Motor neuron (in vitro differentiated cells): ENCODE measurements at regions not wholly inside any gene's neighbourhood (a gene's known extent, or its start where the extent isn't known, plus 50 kb on each side); places are given as distances from the start of the nearest gene placed in this dataset.
A peak's percentile ranks its signal among the peaks of the same experiment; 100 is the strongest.

ENCODE experiments used
- ATAC-seq, 8 experiments: fragments of 200-7000 bp; cut with Tn5 transposase; replicated peaks in 6 of 8; 2 replicates each; pipeline ENCODE4 v1.8.0; 2021; ENCODE audit warnings: mild to moderate bottlenecking in 8 of 8, moderate library complexity in 8 of 8
- H3K27ac ChIP-seq, 2 donors: fragments of 250-450 bp; sonication (Bioruptor Pico); 2 replicates each; pipeline ENCODE4 v1.9.0; 2021; ENCODE audit warnings: antibody characterized with exemption in 2 of 2, mild to moderate bottlenecking in 2 of 2, moderate library complexity in 1 of 2
- H3K4me1 ChIP-seq, 2 donors: fragments of 250-450 bp; sonication (Bioruptor Pico); replicated peaks in 1 of 2; 2 replicates each; pipeline ENCODE4 v1.6.1; 2021; ENCODE audit warnings: antibody characterized with exemption in 2 of 2, mild to moderate bottlenecking in 2 of 2, moderate library complexity in 1 of 2
- H3K4me3 ChIP-seq, 5 donors: fragments of 250-450 bp; sonication (Bioruptor Pico); 2 replicates each; pipeline ENCODE4 v1.9.0; 2021; ENCODE audit warnings: antibody characterized with exemption in 5 of 5, mild to moderate bottlenecking in 5 of 5, moderate library complexity in 4 of 5
- WGBS, 10 experiments: fragments of 450-650 bp; shearing (Covaris generic); methylation state at CpG; one replicate each; pipeline ENCODE4 v1.0.0; 2022; 5-methylcytosine and 5-hydroxymethylcytosine counted together
- in situ Hi-C, 9 experiments: fragments of 400-800 bp; cut with MboI; loops; one replicate each; pipeline ENCODE4 v1.15.0; 2021; ENCODE audit warnings: low sequenced_read_pairs in 9 of 9, low pct_unique_long_range_greater_than_20kb in 2 of 9; ENCODE audit not compliant: unreplicated experiment in 9 of 9

GRCh38 chr20:23257106-23257761 lies 93.4 kb upstream of the NXT1 start:
- H3K27ac ChIP-seq, result peak overlapping the region in 1 of 2 donors; percentile 54

GRCh38 chr20:23255716-23256385 lies 94.7 kb upstream of the NXT1 start:
- in situ Hi-C loops, result no loop called here
- peaks cover 15 to 34% of the 10 kb centered on the region in 2 donors for H3K4me1 ChIP-seq
- 0 to 80% (median 45%) methylated on average over 1 to 4 of the region's 6 CpGs; no CpG with 5 or more reads in 4 of the 10 experiments for WGBS, 10 experiments
- peak in 6 of 8 experiments; percentile 16 to 79 (median 19) for ATAC-seq
- no peak overlapping the region for H3K4me3 ChIP-seq
- H3K27ac ChIP-seq, result no peak overlapping the region

More at GRCh38 chr20:23257106-23257761, 93.4 kb upstream of the NXT1 start:
- Histone ChIP-seq H3K4me3 (no peak overlapping the region), H3K4me1 (peaks cover 15 to 34% of the 10 kb centered on the region in 2 donors)
- ATAC-seq, result peak in 2 of 8 experiments; percentile 16 to 29
- in situ Hi-C loops, result no loop called here
- 40 to 96% (median 89%) methylated on average over 1 to 4 of the region's 12 CpGs; no CpG with 5 or more reads in 7 of the 10 experiments for WGBS, 10 experiments

GRCh38 chr20:23255106-23255505 lies 95.5 kb upstream of the NXT1 start:
- Histone ChIP-seq H3K4me1 (peaks cover 15 to 34% of the 10 kb centered on the region in 2 donors), H3K27ac (no peak overlapping the region), H3K4me3 (no peak overlapping the region)
- WGBS, 10 experiments, result 64 to 83% (median 74%) methylated on average over 1 to 6 of the region's 6 CpGs; no CpG with 5 or more reads in 3 of the 10 experiments
- in situ Hi-C loops, result no loop called here
- ATAC-seq, result no peak

GRCh38 chr20:23254505-23254904 lies 96.1 kb upstream of the NXT1 start:
- in situ Hi-C loops, result no loop called here
- H3K4me1 ChIP-seq, result peaks cover 15 to 34% of the 10 kb centered on the region in 2 donors
- H3K27ac ChIP-seq, result no peak overlapping the region
- ATAC-seq, result no peak
- no peak overlapping the region for H3K4me3 ChIP-seq
- 60 to 100% methylated on average over 1 of the region's 2 CpGs; no CpG with 5 or more reads in 8 of the 10 experiments for WGBS, 10 experiments

GRCh38 chr20:23254034-23254433 lies 96.6 kb upstream of the NXT1 start:
- in situ Hi-C loops, result no loop called here
- Histone ChIP-seq H3K27ac (no peak overlapping the region), H3K4me1 (peaks cover 15 to 34% of the 10 kb centered on the region in 2 donors), H3K4me3 (no peak overlapping the region)
- 21 to 83% (median 70%) methylated on average over 1 to 5 of the region's 5 CpGs; no CpG with 5 or more reads in 4 of the 10 experiments for WGBS, 10 experiments
- no peak for ATAC-seq

- ATAC-seq, result no peak
- in situ Hi-C loops, result no loop called here
- Histone ChIP-seq H3K4me1 (peaks cover 14 to 31% of the 10 kb centered on the region in 2 donors), H3K4me3 (no peak overlapping the region), H3K27ac (no peak overlapping the region)
- 40 to 100% (median 80%) methylated on average over 1 to 3 of the region's 3 CpGs; no CpG with 5 or more reads in 1 of the 10 experiments for WGBS, 10 experiments
Observed at GRCh38 chr20:23253524-23253923, 97.1 kb upstream of the NXT1 start.

- in situ Hi-C loops, result no loop called here
- Histone ChIP-seq H3K4me3 (no peak overlapping the region), H3K4me1 (peaks cover 0 to 13% of the 10 kb centered on the region in 2 donors), H3K27ac (no peak overlapping the region)
- ATAC-seq, result no peak
- 68 to 95% (median 89%) methylated on average over 1 to 6 of the region's 6 CpGs; no CpG with 5 or more reads in 2 of the 10 experiments for WGBS, 10 experiments
Observed at GRCh38 chr20:23251779-23252178, 98.8 kb upstream of the NXT1 start.

- WGBS, 10 experiments, result 0 to 89% (median 70%) methylated on average over 1 to 3 of the region's 4 CpGs; no CpG with 5 or more reads in 5 of the 10 experiments
- Histone ChIP-seq H3K4me3 (no peak overlapping the region), H3K4me1 (no peaks in the 10 kb centered on the region), H3K27ac (no peak overlapping the region)
- in situ Hi-C loops, result no loop called here
- ATAC-seq, result peak in 1 of 8 experiments; percentile 27
Observed at GRCh38 chr20:23249541-23249940, 101.0 kb upstream of the NXT1 start.

- in situ Hi-C loops, result no loop called here
- ATAC-seq, result no peak
- H3K4me3 ChIP-seq, result no peak overlapping the region
- WGBS, 10 experiments, result 14 to 41% (median 20%) methylated on average over 1 to 2 of the region's 2 CpGs; no CpG with 5 or more reads in 3 of the 10 experiments
- H3K4me1 ChIP-seq, result no peaks in the 10 kb centered on the region
- no peak overlapping the region for H3K27ac ChIP-seq
Observed at GRCh38 chr20:23248461-23248882, 102.1 kb upstream of the NXT1 start.

- WGBS, 10 experiments, result 56 to 87% (median 68%) methylated on average over 3 to 16 of the region's 21 CpGs
- in situ Hi-C loops, result no loop called here
Observed at GRCh38 chr20:23246717-23247664, 103.6 kb upstream of the NXT1 start.

GRCh38 chr20:23245553-23246181 lies 104.9 kb upstream of the NXT1 start:
- H3K4me1 ChIP-seq, result no peaks in the 10 kb centered on the region
- no peak overlapping the region for H3K4me3 ChIP-seq
- in situ Hi-C loops, result no loop called here
- H3K27ac ChIP-seq, result no peak overlapping the region
- peak in 5 of 8 experiments; percentile 28 to 88 (median 45) for ATAC-seq
- WGBS, 10 experiments, result 0 to 92% (median 37%) methylated on average over 1 to 3 of the region's 11 CpGs; no CpG with 5 or more reads in 4 of the 10 experiments

More at GRCh38 chr20:23246717-23247664, 103.6 kb upstream of the NXT1 start:
- no peak overlapping the region for H3K4me3 ChIP-seq
- no peaks in the 10 kb centered on the region for H3K4me1 ChIP-seq
- no peak overlapping the region for H3K27ac ChIP-seq
- peak in 1 of 8 experiments; percentile 81 for ATAC-seq

- ATAC-seq, result no peak
- no peak overlapping the region for H3K4me3 ChIP-seq
- WGBS, 10 experiments, result 88 to 100% methylated on average over 2 to 4 of the region's 13 CpGs; no CpG with 5 or more reads in 8 of the 10 experiments
- in situ Hi-C loops, result no loop called here
- H3K4me1 ChIP-seq, result no peaks in the 10 kb centered on the region
- no peak overlapping the region for H3K27ac ChIP-seq
Observed at GRCh38 chr20:23244916-23245552, 105.6 kb upstream of the NXT1 start.
